HG03457 (cell line): ENCODE measurements at regions not wholly inside any gene's neighbourhood (a gene's known extent, or its start where the extent isn't known, plus 50 kb on each side); places are given as distances from the start of the nearest gene placed in this dataset.
"Not testable (repeated sequence)": the region's sequence is repeated elsewhere in the genome, so short reads cannot be mapped to it uniquely, and the experiment has no call there.

Experiments used
- ATAC-seq: cut with Tn5 transposase; IDR thresholded peaks from one replicate; pipeline ENCODE4 v1.9.1; 2021; ENCODE audit warnings: moderate number of reproducible peaks; ENCODE audit not compliant: unreplicated experiment

GRCh38 chr12:79993106-79993862, 58.4 kb upstream of the PPP1R12A start:
- no peak for ATAC-seq

- ATAC-seq = no peak
Measured at GRCh38 chr12:79991586-79991985, 56.7 kb upstream of the PPP1R12A start.

DNA sequence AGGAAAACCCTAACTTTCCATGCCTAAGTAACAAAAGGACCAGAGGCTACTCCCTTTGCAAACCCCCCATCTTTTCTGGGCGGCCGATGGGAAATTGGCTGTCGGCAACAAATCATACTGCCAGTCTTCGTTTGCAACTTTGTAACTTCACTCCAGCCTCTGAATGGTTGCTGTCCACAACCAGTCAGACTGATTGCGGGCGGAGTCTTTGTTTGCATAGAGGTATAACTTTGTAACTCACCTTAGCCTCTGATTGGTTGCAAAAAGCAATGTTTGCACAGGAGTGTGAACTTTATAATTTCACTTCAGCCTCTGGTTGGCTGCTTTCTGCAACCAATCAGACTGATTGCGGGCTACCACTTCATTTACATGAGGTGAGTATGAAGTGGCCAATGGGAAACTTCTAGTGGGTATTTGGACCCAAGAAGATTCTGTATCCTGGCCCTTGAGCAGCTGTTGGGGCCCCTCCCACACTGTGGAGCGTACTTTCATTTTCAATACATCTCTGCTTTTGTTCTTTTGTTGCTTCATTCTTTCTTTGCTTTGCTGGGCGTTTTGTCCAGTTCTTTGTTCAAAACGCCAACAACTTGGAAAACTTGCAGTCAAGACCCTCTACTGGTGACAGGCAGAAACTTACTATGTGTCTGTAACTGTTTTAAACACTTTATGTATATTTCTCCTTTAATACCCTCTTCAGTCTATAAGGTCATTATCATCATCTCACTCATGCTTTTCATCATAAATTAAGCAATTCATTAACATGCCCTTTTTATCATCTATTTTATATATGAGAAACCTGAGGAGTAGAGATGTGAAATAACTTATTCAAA, 55.8 kb upstream of the PPP1R12A start:
- not testable (repeated sequence) for ATAC-seq

- no peak for ATAC-seq
Measured at GRCh38 chr12:79988368-79988767, 53.5 kb upstream of the PPP1R12A start.

GRCh38 chr12:79987731-79988130, 52.8 kb upstream of the PPP1R12A start:
- no peak for ATAC-seq
